Prostate gland (tissue), 2 donors: ENCODE measurements at regions not wholly inside any gene's neighbourhood (a gene's known extent, or its start where the extent isn't known, plus 50 kb on each side); places are given as distances from the start of the nearest gene placed in this dataset.

Experiments
- POLR2A ChIP-seq: fragments of 450-650 bp; IDR thresholded peaks from one replicate; pipeline ENCODE4 v1.6.1; 2016; ENCODE audit warnings: antibody characterized with exemption, mild to moderate bottlenecking
- POLR2AphosphoS5 ChIP-seq: sonication (generic); formaldehyde crosslinking; IDR thresholded peaks from one replicate; pipeline ENCODE4 v1.6.1; 2017; ENCODE audit warnings: antibody characterized with exemption
- TF ChIP-seq, protein P1 (sequence below), 4 experiments: fragments of 200-600 bp in 2 of 4; fragments of 450-650 bp in 2 of 4; sonication (generic) in 2 of 4; IDR thresholded peaks; 1 replicate in 3 of 4; 2 replicates in 1 of 4; pipeline ENCODE4 v1.5.1; 2016 to 2019; ENCODE audit warnings: antibody characterized with exemption in 4 of 4, mild to moderate bottlenecking in 2 of 4, moderate library complexity in 2 of 4

DNA sequence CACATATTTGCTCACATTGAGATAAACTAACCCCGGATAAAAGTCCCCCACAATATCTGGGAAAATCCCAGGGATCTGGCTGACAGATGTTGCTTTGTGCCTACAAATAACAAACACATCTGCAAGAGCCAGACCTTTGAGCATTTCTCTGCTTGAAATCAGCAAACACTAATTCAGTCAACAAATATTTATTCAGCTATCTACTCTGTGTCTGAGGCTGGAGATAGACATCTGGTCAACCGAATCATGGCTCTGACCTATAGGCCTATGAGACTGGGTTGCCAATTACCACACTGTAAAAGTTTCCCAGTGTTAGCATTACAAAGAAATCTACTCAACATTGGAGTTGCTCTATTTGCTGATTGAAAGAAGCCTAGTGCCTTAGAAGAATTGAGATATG is 201.1 kb upstream of the CADPS start:
- TF ChIP-seq, protein P1, sequence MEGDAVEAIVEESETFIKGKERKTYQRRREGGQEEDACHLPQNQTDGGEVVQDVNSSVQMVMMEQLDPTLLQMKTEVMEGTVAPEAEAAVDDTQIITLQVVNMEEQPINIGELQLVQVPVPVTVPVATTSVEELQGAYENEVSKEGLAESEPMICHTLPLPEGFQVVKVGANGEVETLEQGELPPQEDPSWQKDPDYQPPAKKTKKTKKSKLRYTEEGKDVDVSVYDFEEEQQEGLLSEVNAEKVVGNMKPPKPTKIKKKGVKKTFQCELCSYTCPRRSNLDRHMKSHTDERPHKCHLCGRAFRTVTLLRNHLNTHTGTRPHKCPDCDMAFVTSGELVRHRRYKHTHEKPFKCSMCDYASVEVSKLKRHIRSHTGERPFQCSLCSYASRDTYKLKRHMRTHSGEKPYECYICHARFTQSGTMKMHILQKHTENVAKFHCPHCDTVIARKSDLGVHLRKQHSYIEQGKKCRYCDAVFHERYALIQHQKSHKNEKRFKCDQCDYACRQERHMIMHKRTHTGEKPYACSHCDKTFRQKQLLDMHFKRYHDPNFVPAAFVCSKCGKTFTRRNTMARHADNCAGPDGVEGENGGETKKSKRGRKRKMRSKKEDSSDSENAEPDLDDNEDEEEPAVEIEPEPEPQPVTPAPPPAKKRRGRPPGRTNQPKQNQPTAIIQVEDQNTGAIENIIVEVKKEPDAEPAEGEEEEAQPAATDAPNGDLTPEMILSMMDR (IDR thresholded peaks at IDR 0.05), result no peak
- TF ChIP-seq POLR2A (no peak), POLR2AphosphoS5 (no peak)
